Activated CD4-positive, alpha-beta memory T cell treated with anti-CD3 and anti-CD28 coated beads for 36 hours (primary cell): ENCODE measurements at regions not wholly inside any gene's neighbourhood (a gene's known extent, or its start where the extent isn't known, plus 50 kb on each side); places are given as distances from the start of the nearest gene placed in this dataset.

Experiments
- CTCF ChIA-PET: fragments of 350-600 bp; sonication (Branson Sonifier 250); formaldehyde crosslinking; loops from one replicate; lab custom pipeline; 2021; ENCODE audit warnings: antibody characterized with exemption, inconsistent platforms; lab: Charles Lee
- POLR2A ChIA-PET: fragments of 350-600 bp; sonication (Branson Sonifier 250); formaldehyde crosslinking; loops from one replicate; lab custom pipeline; 2021; ENCODE audit warnings: antibody characterized with exemption; lab: Charles Lee
- DNase-seq: peaks from one replicate; pipeline ENCODE4 v3.0.0-alpha.2; 2020
- H3K27ac Mint-ChIP-seq: one replicate; pipeline ENCODE4 v1.8.0; 2021; ENCODE audit warnings: mixed read lengths
- H3K27me3 Mint-ChIP-seq: one replicate; pipeline ENCODE4 v1.8.0; 2021; ENCODE audit warnings: mixed read lengths
- H3K36me3 Mint-ChIP-seq: one replicate; pipeline ENCODE4 v1.8.0; 2021; ENCODE audit warnings: mixed read lengths
- H3K4me1 Mint-ChIP-seq: one replicate; pipeline ENCODE4 v1.8.0; 2021; ENCODE audit warnings: low read depth, mixed read lengths
- H3K4me3 Mint-ChIP-seq: one replicate; pipeline ENCODE4 v1.8.0; 2021; ENCODE audit warnings: mild to moderate bottlenecking, mixed read lengths
- H3K9me3 Mint-ChIP-seq: one replicate; pipeline ENCODE4 v1.8.0; 2021; ENCODE audit warnings: mixed read lengths
- intact Hi-C: fragments of 100-400 bp; cut with micrococcal nuclease; formaldehyde crosslinking; loops from one replicate; pipeline ENCODE4 v1.15.1; 2023

DNA sequence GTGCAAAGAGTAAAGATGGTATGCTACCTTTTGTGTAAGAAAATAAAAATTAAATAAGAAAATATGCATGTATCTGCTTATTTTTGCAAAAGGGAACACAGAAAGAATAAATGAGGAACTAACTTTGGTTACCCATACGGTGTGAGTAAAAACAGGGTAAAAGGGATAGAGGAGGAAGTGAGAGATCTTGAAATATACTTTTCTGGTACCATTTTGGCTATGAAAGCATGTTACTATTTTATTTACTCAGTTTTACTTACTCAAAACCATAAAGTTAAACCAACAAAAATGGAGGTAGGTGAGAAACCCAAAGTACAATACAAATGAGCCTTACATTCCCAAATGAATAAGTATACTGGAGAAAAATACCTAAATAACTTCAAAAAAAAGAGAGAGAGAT, 122.0 kb upstream of the EGLN3 start:
- no peak overlapping the region for H3K27ac Mint-ChIP-seq
- no peak overlapping the region for H3K4me3 Mint-ChIP-seq
- CTCF ChIA-PET: no interaction called here
- no peaks in the 10 kb centered on the region for H3K36me3 Mint-ChIP-seq
- DNase-seq: no peak
- POLR2A ChIA-PET: no interaction called here
- intact Hi-C loops: no loop called here
- H3K9me3 Mint-ChIP-seq: peaks cover 11% of the 10 kb centered on the region
- H3K4me1 Mint-ChIP-seq: no peaks in the 10 kb centered on the region
- H3K27me3 Mint-ChIP-seq: no peaks in the 10 kb centered on the region

DNA sequence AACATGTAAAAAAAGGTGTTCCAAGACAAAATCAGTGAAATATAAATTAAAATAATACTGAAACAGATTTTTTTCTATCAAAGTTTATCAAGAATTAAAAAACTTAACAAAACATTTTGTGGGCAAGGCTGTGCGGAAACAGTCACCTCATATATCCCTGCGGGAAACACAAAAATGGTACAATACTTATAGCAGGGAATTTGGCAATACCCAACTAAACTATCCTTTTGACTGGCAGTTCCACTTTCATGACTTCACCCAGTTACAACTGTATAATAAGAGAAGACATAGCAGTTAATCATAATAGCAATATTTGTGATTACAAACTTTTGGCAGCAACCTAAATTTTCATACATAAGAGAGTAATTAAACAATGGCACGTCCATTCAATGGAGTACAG, 121.5 kb upstream of the EGLN3 start:
- H3K4me3 Mint-ChIP-seq: no peak overlapping the region
- H3K27me3 Mint-ChIP-seq: no peaks in the 10 kb centered on the region
- H3K4me1 Mint-ChIP-seq: no peaks in the 10 kb centered on the region
- H3K27ac Mint-ChIP-seq: no peak overlapping the region
- intact Hi-C loops: no loop called here
- ChIA-PET CTCF (no interaction called here), POLR2A (no interaction called here)
- no peaks in the 10 kb centered on the region for H3K36me3 Mint-ChIP-seq
- no peak for DNase-seq
- peaks cover 11% of the 10 kb centered on the region for H3K9me3 Mint-ChIP-seq

DNA sequence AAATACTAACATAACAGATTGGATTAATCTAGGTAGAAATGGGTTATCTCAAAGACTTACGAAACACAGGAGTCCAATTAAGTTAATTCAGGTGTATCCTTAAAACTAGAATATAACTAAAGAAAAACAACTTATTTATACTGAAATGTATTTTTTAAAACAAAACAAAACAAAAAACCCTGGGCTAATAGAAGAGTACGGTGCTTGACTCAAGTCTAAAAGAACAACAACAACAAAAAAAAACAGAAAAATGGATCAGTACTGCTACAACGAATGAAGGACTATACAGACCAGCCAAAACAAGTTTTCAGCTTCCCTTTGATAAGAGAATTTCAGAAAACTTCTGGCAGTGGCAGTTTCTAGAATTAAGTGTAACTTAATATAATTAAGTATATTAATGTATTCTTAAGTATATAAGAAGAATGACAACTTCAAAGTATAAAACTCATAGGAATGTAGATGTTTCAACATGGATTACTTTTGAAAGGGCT, 120.1 kb upstream of the EGLN3 start:
- ChIA-PET CTCF (no interaction called here), POLR2A (no interaction called here)
- Mint-ChIP-seq H3K27me3 (no peaks in the 10 kb centered on the region), H3K4me1 (no peaks in the 10 kb centered on the region), H3K4me3 (no peak overlapping the region), H3K9me3 (peaks cover 11% of the 10 kb centered on the region), H3K36me3 (no peaks in the 10 kb centered on the region), H3K27ac (no peak overlapping the region)
- DNase-seq: no peak
- intact Hi-C loops: no loop called here

DNA sequence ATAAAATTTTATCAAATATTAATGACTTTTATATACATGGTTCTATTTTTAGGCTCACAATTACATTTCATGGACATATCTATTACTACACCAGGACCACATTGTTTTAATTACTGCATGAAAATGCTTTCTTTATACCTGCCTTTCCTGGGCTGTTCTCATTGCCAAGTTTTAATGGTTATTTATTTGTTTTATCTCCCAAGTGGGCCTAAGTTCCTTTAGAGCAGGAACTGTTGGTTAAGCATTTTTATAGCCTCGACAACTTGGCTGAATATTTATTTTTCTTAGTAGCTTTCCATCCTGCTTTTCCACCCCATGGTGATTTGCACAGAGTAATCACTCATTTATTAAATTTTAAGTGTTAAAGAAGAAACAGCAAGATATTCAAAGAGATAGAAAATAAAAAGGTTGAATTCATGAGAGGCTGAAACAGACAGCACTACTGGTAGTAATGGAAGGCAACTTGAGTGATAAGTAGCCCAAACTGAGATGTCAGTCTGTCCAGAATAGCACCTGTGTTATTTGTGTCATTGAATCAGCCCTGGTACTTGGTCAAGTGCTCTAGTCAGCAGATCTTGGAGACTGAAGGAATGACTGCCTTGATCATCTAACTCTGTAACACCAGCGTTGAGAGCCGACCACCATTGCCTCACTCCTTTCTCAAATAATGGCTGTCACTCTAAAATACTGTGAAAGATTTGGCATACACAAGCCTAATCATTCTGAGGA, 119.1 kb upstream of the EGLN3 start:
- intact Hi-C loops: no loop called here
- Mint-ChIP-seq H3K4me3 (no peak overlapping the region), H3K9me3 (peaks cover 11% of the 10 kb centered on the region), H3K27me3 (no peaks in the 10 kb centered on the region), H3K4me1 (no peaks in the 10 kb centered on the region), H3K36me3 (no peaks in the 10 kb centered on the region), H3K27ac (no peak overlapping the region)
- DNase-seq: no peak
- ChIA-PET POLR2A (no interaction called here), CTCF (no interaction called here)

DNA sequence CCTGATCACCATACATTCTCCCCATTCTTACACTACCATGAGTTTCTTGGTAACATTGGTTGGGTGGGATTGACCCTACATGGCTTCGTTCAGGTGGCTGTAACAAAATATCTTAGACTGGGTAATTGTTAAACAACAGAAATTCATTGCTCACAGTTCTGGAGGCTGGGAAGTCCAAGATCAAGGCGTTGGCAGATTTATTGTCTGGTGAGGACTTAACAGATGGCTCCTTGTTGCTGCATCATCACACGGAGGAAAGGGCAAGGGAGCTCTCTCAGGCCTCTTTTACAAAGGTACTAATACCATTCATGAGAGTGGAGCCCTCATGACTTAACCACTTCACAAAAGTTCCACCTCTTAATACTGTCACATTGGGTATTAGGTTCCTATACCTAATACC, 116.7 kb upstream of the EGLN3 start:
- ChIA-PET POLR2A (no interaction called here), CTCF (no interaction called here)
- Mint-ChIP-seq H3K27ac (no peak overlapping the region), H3K4me3 (no peak overlapping the region), H3K9me3 (peaks cover 10% of the 10 kb centered on the region), H3K27me3 (peaks cover 2% of the 10 kb centered on the region), H3K36me3 (no peaks in the 10 kb centered on the region), H3K4me1 (no peaks in the 10 kb centered on the region)
- intact Hi-C loops: no loop called here
- no peak for DNase-seq

DNA sequence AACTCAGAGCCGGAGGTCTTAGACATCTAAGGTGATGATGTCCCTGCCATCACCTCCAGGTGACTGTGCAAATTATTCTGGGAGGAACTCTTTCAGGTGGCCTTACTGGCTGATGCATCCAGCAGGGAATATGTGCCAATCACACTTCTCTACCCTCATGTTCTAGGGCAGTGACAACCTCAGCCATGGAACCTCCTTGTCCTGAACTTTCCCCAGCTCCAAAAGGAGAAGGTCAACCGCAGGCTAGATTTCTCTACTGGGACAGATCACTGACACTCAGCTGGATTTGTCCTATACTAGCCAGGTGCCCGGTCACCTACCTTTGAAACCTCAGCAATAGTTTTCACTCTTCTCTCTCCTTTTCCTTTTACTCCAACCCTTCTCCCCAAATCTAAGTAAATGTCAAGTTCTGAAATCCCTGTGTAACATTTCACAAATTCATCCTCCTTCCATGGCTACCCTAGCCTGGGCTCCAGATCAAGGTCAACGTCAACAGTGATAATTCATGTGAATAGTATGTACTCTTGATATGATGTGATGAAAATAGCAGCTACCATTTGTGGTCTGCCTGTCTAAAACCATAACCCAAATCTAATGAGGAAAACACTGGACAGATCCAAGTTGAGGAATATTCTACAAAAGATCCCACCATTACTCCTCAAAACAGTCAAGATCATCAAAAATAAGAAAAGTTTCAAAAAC, 115.0 kb upstream of the EGLN3 start:
- Mint-ChIP-seq H3K4me1 (no peaks in the 10 kb centered on the region), H3K27ac (no peak overlapping the region)
- CTCF ChIA-PET: no interaction called here

DNA sequence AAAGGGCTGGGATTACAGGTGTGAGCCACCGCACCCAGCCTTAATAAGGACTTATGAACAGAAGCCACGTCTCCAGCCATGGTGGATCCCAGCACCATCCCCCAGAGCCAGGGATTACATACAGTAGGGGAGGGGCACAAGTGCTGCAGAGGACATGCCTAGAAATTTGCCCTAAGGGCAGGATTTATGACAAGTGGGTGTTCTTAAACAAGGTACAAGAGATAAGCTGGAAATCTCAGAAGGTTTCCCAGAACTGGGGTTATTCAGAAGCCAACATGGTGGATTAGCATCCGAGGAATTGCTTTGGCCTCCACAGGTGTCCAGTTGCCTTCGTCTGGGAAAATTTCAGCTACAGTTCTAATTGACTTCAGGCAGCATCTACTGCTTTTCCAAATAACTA, 114.4 kb upstream of the EGLN3 start:
- H3K27ac Mint-ChIP-seq: no peak overlapping the region
- CTCF ChIA-PET: no interaction called here
- POLR2A ChIA-PET: no interaction called here
- no peaks in the 10 kb centered on the region for H3K36me3 Mint-ChIP-seq
- peaks cover 5% of the 10 kb centered on the region for H3K27me3 Mint-ChIP-seq
- no peaks in the 10 kb centered on the region for H3K9me3 Mint-ChIP-seq
- intact Hi-C loops: no loop called here
- H3K4me3 Mint-ChIP-seq: no peak overlapping the region
- H3K4me1 Mint-ChIP-seq: peaks cover 2% of the 10 kb centered on the region
- no peak for DNase-seq

More for the DNA sequence above, 115.0 kb upstream of the EGLN3 start:
- intact Hi-C loops: no loop called here
- Mint-ChIP-seq H3K27me3 (peaks cover 5% of the 10 kb centered on the region), H3K36me3 (no peaks in the 10 kb centered on the region), H3K4me3 (no peak overlapping the region), H3K9me3 (no peaks in the 10 kb centered on the region)
- DNase-seq: no peak
- POLR2A ChIA-PET: no interaction called here

DNA sequence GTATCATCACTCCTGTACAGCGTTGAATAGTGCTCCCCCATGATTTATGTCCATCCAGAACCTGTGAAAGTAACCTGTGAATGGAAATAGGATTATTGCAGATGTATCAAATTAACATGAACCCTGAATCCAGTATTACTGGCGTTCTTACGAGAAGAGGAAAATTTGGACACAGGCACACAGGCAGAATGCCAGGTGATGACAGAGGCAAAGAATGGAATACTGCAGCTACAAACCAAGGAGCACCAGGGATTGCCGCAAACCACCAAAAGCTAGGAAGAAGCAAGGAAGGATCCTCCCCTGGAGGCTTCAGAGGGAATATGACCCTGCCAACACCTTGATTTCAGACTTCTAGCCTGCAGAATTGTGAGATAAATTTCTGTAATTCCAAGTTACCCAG, 113.5 kb upstream of the EGLN3 start:
- H3K9me3 Mint-ChIP-seq: no peaks in the 10 kb centered on the region
- H3K27ac Mint-ChIP-seq: no peak overlapping the region
- peaks cover 5% of the 10 kb centered on the region for H3K27me3 Mint-ChIP-seq
- POLR2A ChIA-PET: no interaction called here
- intact Hi-C loops: loop anchor here (5.0 kb wide), 1 partner anchor 47 kb away; no protein-coding TSS in a partner anchor
- no peak for DNase-seq
- H3K4me3 Mint-ChIP-seq: no peak overlapping the region
- H3K4me1 Mint-ChIP-seq: peaks cover 6% of the 10 kb centered on the region
- H3K36me3 Mint-ChIP-seq: no peaks in the 10 kb centered on the region
- CTCF ChIA-PET: no interaction called here

DNA sequence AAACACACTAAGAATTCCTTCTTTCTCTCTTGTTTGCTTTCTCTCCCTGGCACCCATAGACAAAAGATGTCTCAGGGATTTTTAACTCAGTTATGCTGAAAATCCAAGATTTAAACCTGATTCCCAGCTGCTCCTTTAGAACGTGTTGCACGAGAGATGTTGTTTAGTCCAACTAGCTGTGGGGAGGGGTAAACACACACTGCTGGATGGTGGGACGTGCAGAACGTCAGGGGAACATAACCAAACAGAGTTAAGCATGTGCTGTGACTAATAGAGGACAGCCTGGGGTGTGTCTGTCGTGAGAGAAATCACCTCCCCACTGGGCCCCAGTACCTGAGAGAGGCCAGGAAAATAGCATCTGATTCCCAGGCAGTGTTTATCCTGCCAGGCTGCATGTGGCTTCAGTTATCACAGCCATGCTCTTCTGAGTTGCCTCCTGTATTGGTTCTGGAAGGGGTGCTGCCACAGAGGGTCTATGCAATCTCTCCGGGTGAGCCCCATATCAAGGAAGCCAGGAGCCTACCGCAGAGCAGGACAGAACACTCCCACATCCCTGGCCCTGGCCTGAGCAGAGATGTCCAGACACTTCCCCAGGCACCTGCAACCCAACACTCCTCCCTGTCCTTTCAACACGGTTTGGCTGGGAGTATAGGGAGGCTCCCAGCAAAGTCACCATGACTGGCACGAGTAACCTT, 112.7 kb upstream of the EGLN3 start:
- Mint-ChIP-seq H3K4me1 (peaks cover 8% of the 10 kb centered on the region), H3K4me3 (no peak overlapping the region), H3K27me3 (peaks cover 11% of the 10 kb centered on the region), H3K9me3 (no peaks in the 10 kb centered on the region), H3K36me3 (no peaks in the 10 kb centered on the region), H3K27ac (no peak overlapping the region)
- CTCF ChIA-PET: no interaction called here
- POLR2A ChIA-PET: no interaction called here
- intact Hi-C loops: loop anchor here (5.0 kb wide), 1 partner anchor 46 kb away; no protein-coding TSS in a partner anchor
- DNase-seq: no peak

DNA sequence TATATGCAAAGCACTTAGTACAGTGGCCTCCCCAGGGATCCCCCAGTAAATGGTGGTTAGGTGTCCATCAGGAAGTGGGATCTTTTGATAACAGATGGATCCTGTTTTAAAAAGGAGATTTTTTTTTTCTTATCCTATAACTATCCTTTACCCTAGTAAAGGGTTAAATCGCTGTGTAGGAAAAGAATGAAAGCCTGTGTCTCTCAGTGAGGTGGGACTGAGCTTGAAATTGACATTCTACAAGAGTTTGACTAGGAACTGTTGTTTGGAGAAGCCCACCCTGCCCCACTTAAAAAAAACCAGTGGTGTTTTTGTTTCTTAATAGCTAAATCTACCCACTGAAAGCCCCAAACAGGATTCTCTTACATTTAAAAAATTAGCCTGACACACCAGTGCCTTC, 112.2 kb upstream of the EGLN3 start:
- Mint-ChIP-seq H3K27ac (no peak overlapping the region), H3K9me3 (no peaks in the 10 kb centered on the region), H3K27me3 (peaks cover 11% of the 10 kb centered on the region), H3K4me1 (peaks cover 8% of the 10 kb centered on the region), H3K4me3 (no peak overlapping the region), H3K36me3 (no peaks in the 10 kb centered on the region)
- intact Hi-C loops: loop anchor here (5.0 kb wide), 1 partner anchor 46 kb away; no protein-coding TSS in a partner anchor
- CTCF ChIA-PET: no interaction called here
- no peak for DNase-seq
- POLR2A ChIA-PET: no interaction called here

DNA sequence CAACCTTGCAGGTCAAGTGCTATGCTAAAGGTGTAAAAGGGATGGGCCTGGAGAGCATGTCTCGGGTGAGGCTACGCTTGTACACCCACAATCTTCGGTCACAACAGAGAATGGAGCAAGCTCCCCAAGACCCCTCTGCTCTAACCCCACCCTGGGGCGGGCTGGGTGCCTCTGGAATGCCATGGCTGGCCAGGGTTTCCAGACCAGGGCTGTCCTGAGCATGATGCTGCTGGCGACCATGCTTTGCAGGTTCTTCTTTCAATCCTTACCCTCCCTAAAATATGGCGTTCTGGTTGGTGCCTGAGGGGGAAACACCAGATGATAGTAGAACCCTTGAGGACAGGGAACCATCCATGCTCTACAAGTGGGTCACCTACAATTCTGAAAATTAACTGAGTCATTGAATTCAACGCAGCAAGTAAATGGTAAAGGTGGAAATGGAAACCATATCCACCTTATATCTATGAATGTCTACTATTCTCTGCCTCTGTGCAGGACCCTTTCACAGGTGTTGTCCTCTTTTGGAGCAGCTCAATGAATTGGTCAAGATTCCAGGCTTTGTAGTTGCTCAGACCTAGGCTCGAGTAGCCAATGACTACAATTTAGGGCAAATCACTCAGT, 111.6 kb upstream of the EGLN3 start:
- Mint-ChIP-seq H3K9me3 (no peaks in the 10 kb centered on the region), H3K36me3 (no peaks in the 10 kb centered on the region)
- CTCF ChIA-PET: no interaction called here

DNA sequence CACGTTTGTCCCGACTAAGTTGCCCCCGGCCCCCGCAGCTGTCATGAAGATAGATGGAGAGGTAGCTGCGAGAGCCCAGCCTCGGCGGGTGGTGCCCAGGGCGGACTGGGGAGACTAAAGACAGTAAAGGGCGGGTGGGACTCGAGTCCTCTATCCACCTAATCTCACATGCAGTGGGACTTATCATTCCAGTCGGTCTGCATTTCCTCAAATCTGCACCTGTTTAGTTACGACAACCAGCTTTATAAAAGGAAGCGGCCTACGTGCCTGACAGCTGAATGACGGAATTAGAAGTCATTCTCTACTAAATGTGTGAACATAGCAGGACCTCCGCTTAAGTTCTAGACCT, 109.8 kb upstream of the EGLN3 start:
- Mint-ChIP-seq H3K9me3 (no peaks in the 10 kb centered on the region), H3K27me3 (peaks cover 11% of the 10 kb centered on the region), H3K4me1 (peaks cover 8% of the 10 kb centered on the region), H3K4me3 (peak overlapping the region; percentile 76), H3K27ac (peak overlapping the region; percentile 34), H3K36me3 (no peaks in the 10 kb centered on the region)
- DNase-seq: no peak
- CTCF ChIA-PET: interaction anchor here (0.7 to 1.6 kb wide), 7 partner anchors 8 to 263 kb away, joined by 3 to 8 read pairs (median 3); no protein-coding TSS in a partner anchor
- intact Hi-C loops: loop anchor here (1.0 to 5.0 kb wide), 2 partner anchors 16 to 43 kb away; no protein-coding TSS in a partner anchor
- POLR2A ChIA-PET: interaction anchor here (1.2 kb wide), 1 partner anchor 47 kb away, joined by 3 read pairs; no protein-coding TSS in a partner anchor

More for the DNA sequence above, 111.6 kb upstream of the EGLN3 start:
- no peak overlapping the region for H3K27ac Mint-ChIP-seq
- POLR2A ChIA-PET: no interaction called here
- peaks cover 11% of the 10 kb centered on the region for H3K27me3 Mint-ChIP-seq
- H3K4me1 Mint-ChIP-seq: peaks cover 8% of the 10 kb centered on the region
- H3K4me3 Mint-ChIP-seq: no peak overlapping the region
- intact Hi-C loops: loop anchor here (5.0 kb wide), 1 partner anchor 45 kb away; no protein-coding TSS in a partner anchor
- DNase-seq: no peak
